22Rv1 (cell line): ENCODE measurements at regions not wholly inside any gene's neighbourhood (a gene's known extent, or its start where the extent isn't known, plus 50 kb on each side); places are given as distances from the start of the nearest gene placed in this dataset.

Experiments used
- H3K27ac ChIP-seq: fragments of 450-650 bp; 2 replicates; pipeline ENCODE4 v1.5.1; 2017
- CTCF ChIP-seq: fragments of 450-650 bp; IDR thresholded peaks from 2 replicates; pipeline ENCODE4 v1.5.1; 2017; ENCODE audit warnings: mild to moderate bottlenecking
- ZFX ChIP-seq: fragments of 450-650 bp; IDR thresholded peaks from 2 replicates; pipeline ENCODE4 v1.6.1; 2017; ENCODE audit warnings: antibody characterized with exemption, borderline replicate concordance

GRCh38 chr2:226140594-226140993, 659.0 kb downstream of the IRS1 start:
- TF ChIP-seq ZFX (no peak), CTCF (no peak)

GRCh38 chr2:226139759-226140158, 659.9 kb downstream of the IRS1 start:
- no peak overlapping the region for H3K27ac ChIP-seq
- TF ChIP-seq CTCF = no peak
- no peak for TF ChIP-seq ZFX

More at GRCh38 chr2:226140594-226140993, 659.0 kb downstream of the IRS1 start:
- no peak overlapping the region for H3K27ac ChIP-seq

GRCh38 chr2:226137201-226137811, 662.3 kb downstream of the IRS1 start:
- peak overlapping the region; percentile 14; the same call in 1 of the 2 replicates for H3K27ac ChIP-seq
- TF ChIP-seq CTCF = no peak
- no peak for TF ChIP-seq ZFX

GRCh38 chr2:226136739-226137138, 662.9 kb downstream of the IRS1 start:
- peak overlapping the region; percentile 14; the same call in 1 of the 2 replicates for H3K27ac ChIP-seq
- TF ChIP-seq CTCF = no peak
- TF ChIP-seq ZFX = no peak

- TF ChIP-seq ZFX = no peak
- no peak for TF ChIP-seq CTCF
- no peak overlapping the region for H3K27ac ChIP-seq
Observed at GRCh38 chr2:226135861-226136548, 663.6 kb downstream of the IRS1 start.

GRCh38 chr2:226132323-226133215, 667.1 kb downstream of the IRS1 start:
- H3K27ac ChIP-seq = no peak overlapping the region

More at GRCh38 chr2:226132323-226133215, 667.1 kb downstream of the IRS1 start:
- no peak for TF ChIP-seq ZFX
- no peak for TF ChIP-seq CTCF
